Sigmoid colon (tissue), 4 donors: ENCODE measurements at regions not wholly inside any gene's neighbourhood (a gene's known extent, or its start where the extent isn't known, plus 50 kb on each side); places are given as distances from the start of the nearest gene placed in this dataset.

Experiments
- POLR2A ChIP-seq, 2 donors: fragments of 450-650 bp; IDR thresholded peaks; one replicate each; pipeline ENCODE4 v1.6.1; 2016; ENCODE audit warnings: antibody characterized with exemption in 2 of 2, mild to moderate bottlenecking in 2 of 2, moderate library complexity in 2 of 2
- POLR2AphosphoS5 ChIP-seq, 4 donors: sonication (generic); formaldehyde crosslinking; IDR thresholded peaks; one replicate each; pipeline ENCODE4 v1.6.1; 2017; ENCODE audit warnings: antibody characterized with exemption in 4 of 4
- TF ChIP-seq, protein P1 (sequence below), 4 experiments: fragments of 450-650 bp in 3 of 4; fragments of 200-600 bp in 1 of 4; IDR thresholded peaks; one replicate each; pipeline ENCODE4 v1.5.1; 2016 to 2019; ENCODE audit warnings: antibody characterized with exemption in 4 of 4, mild to moderate bottlenecking in 3 of 4, moderate library complexity in 2 of 4

DNA sequence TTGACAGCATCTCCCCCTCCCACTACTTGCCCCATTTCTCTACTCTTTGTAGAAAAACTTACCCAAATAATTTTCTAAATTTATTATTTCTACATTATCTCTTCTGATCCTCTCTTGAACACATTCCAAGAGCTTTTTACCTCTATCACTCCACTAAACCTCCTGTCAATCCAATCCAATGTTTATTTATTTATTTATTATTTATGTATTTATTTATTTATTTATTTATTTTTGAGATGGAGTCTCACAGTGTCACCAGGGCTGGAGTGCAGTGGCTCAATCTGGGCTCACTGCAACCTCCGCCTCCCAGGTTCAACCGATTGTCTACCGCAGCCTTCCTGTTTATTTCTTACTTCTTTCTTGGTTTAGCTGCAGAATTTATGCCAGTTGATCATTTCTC lies 178.5 kb upstream of the GAS1 start:
- TF ChIP-seq POLR2A (IDR thresholded peaks at IDR 0.05), result no peak
- TF ChIP-seq, protein P1, sequence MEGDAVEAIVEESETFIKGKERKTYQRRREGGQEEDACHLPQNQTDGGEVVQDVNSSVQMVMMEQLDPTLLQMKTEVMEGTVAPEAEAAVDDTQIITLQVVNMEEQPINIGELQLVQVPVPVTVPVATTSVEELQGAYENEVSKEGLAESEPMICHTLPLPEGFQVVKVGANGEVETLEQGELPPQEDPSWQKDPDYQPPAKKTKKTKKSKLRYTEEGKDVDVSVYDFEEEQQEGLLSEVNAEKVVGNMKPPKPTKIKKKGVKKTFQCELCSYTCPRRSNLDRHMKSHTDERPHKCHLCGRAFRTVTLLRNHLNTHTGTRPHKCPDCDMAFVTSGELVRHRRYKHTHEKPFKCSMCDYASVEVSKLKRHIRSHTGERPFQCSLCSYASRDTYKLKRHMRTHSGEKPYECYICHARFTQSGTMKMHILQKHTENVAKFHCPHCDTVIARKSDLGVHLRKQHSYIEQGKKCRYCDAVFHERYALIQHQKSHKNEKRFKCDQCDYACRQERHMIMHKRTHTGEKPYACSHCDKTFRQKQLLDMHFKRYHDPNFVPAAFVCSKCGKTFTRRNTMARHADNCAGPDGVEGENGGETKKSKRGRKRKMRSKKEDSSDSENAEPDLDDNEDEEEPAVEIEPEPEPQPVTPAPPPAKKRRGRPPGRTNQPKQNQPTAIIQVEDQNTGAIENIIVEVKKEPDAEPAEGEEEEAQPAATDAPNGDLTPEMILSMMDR (IDR thresholded peaks at IDR 0.05), result no peak
- TF ChIP-seq POLR2AphosphoS5 (IDR thresholded peaks at IDR 0.05), result no peak
